ENCODE measurements at regions not wholly inside any gene's neighbourhood (a gene's known extent, or its start where the extent isn't known, plus 50 kb on each side); places are given as distances from the start of the nearest gene placed in this dataset.

DNA sequence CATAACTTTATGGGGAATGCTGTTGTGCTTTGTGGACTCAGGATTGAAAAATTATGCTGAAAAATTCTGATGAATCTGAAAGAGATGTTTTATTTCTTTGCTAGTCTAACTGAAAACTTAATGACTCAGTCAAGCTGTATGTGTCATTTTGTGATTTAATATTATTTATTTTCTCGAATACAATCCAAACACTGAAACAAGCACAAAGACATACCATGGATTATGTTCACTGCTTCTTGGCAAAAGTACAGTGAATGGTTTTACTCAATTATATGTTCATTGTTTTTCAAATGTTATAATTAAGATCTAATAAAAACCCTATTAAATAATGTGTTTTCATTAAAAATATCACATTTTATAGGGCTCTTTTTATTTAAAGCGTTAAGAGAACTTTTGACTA lies 330.6 kb upstream of the EPHA7 start:
- no peak overlapping the region for H3K4me3 ChIP-seq (replicated peaks; ENCODE audit: low read depth, low read length)
- no peak for DNase-seq (ENCODE audit: extremely low read depth, low read depth)
- no peak for TF ChIP-seq CTCF (IDR thresholded peaks at IDR 0.05; ENCODE audit: low read depth, low read length, missing control alignments)

DNA sequence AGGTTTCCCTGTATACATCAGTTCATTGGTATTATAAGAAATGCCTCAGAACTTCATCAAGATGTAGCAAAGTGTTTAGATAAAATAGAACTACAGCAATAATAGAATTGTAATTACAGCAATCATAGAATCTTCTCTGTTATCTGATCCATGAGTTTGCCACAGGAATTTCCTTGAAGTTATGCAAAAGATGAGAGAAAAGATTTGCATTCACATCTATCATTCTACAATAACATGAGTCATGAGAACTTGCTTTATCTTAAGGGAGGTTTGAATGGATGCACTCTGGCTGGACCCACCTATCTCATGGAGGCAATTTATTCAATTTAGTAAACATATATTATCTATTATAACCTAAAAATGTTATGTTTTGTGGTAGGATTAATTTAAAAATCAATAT lies 329.8 kb upstream of the EPHA7 start:
- TF ChIP-seq CTCF (IDR thresholded peaks at IDR 0.05; ENCODE audit: low read depth, low read length, missing control alignments), result no peak
- DNase-seq (ENCODE audit: extremely low read depth, low read depth), result no peak
- H3K4me3 ChIP-seq (replicated peaks; ENCODE audit: low read depth, low read length), result no peak overlapping the region

- no peak for TF ChIP-seq CTCF (IDR thresholded peaks at IDR 0.05; ENCODE audit: low read depth, low read length, missing control alignments)
- DNase-seq (ENCODE audit: extremely low read depth, low read depth), result no peak
- no peak overlapping the region for H3K4me3 ChIP-seq (replicated peaks; ENCODE audit: low read depth, low read length)
Observed at GRCh38 chr6:93746892-93747291, 327.5 kb upstream of the EPHA7 start.

- TF ChIP-seq CTCF (IDR thresholded peaks at IDR 0.05; ENCODE audit: low read depth, low read length, missing control alignments), result no peak
- H3K4me3 ChIP-seq (replicated peaks; ENCODE audit: low read depth, low read length), result no peak overlapping the region
- no peak for DNase-seq (ENCODE audit: extremely low read depth, low read depth)
Observed at GRCh38 chr6:93745306-93745705, 325.9 kb upstream of the EPHA7 start.

- no peak overlapping the region for H3K4me3 ChIP-seq (replicated peaks; ENCODE audit: low read depth, low read length)
- no peak for TF ChIP-seq CTCF (IDR thresholded peaks at IDR 0.05; ENCODE audit: low read depth, low read length, missing control alignments)
- no peak for DNase-seq (ENCODE audit: extremely low read depth, low read depth)
Observed at GRCh38 chr6:93735099-93735498, 315.7 kb upstream of the EPHA7 start.

- H3K4me3 ChIP-seq (replicated peaks; ENCODE audit: low read depth, low read length), result no peak overlapping the region
- TF ChIP-seq CTCF (IDR thresholded peaks at IDR 0.05; ENCODE audit: low read depth, low read length, missing control alignments), result no peak
- no peak for DNase-seq (ENCODE audit: extremely low read depth, low read depth)
Observed at GRCh38 chr6:93731306-93731705, 311.9 kb upstream of the EPHA7 start.

DNA sequence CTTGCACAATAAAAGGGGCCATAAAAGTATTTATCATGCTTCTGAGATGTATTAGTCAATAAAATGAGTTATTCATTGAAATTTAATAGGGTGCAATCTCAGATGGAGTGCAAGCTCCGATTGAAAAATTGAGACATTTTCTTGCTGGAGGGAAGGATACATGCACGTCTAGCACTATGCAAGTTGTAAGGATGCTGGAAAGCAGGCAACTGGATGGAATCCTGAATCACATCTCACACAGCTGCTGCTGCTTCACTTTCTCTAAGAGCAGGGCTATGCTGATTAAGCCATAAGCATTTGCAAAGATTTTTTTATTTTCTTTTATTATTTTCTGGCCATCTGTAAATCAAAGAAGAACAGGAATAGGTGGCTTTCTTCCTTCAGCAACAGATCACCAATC lies 308.8 kb upstream of the EPHA7 start:
- no peak overlapping the region for H3K4me3 ChIP-seq (replicated peaks; ENCODE audit: low read depth, low read length)
- no peak for TF ChIP-seq CTCF (IDR thresholded peaks at IDR 0.05; ENCODE audit: low read depth, low read length, missing control alignments)
- no peak for DNase-seq (ENCODE audit: extremely low read depth, low read depth)
